ENCODE measurements at regions not wholly inside any gene's neighbourhood (a gene's known extent, or its start where the extent isn't known, plus 50 kb on each side); places are given as distances from the start of the nearest gene placed in this dataset.

DNA sequence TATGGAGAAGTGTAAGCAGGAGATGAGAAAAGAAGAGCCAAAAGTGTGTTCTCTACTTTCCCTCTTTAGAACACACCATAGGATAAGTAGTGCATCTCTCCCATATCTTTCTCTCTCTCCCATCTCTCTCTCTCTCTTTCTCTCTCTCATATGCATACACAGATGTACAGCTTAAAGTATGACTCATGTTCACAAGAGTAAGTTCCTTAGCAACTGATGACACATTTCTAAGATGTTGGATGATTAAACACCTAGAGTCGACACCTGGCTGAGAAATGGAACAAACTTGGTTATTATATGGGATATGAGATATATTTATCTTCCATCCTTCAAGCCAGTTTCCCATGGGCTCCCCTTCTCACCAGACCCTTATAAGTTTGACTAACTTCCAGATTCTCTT, 113.5 kb downstream of the TMEM132E start:
- H3K27ac ChIP-seq (ENCODE audit: low read depth in 1 of 2, low read length in 2 of 2): no peak overlapping the region
- Mint-ChIP-seq H3K4me3 (no peak overlapping the region), H3K36me3 (no peaks in the 10 kb centered on the region), H3K27ac (no peak overlapping the region), H3K27me3 (ENCODE audit: low read depth in 3 of 3) (peaks cover 4 to 14% (median 6%) of the 10 kb centered on the region in 3 donors), H3K4me1 (no peaks in the 10 kb centered on the region), H3K9me3 (peaks cover 0 to 12% (median 5%) of the 10 kb centered on the region in 7 donors)
- no peaks in the 10 kb centered on the region for H4K20me1 ChIP-seq (ENCODE audit: insufficient read depth, low read length)
- no peak overlapping the region for H3K4me3 ChIP-seq (replicated peaks in 1 of 3; ENCODE audit: low read depth in 2 of 3, low read length in 3 of 3)
- no peaks in the 10 kb centered on the region for H3K79me2 ChIP-seq (ENCODE audit: insufficient read depth, low read length)
- H3K9me3 ChIP-seq (replicated peaks in 1 of 2; ENCODE audit: control insufficient read depth in 1 of 2, insufficient read depth in 1 of 2, low read length in 2 of 2): no peaks in the 10 kb centered on the region
- no peaks in the 10 kb centered on the region for H3K36me3 ChIP-seq (replicated peaks in 1 of 2; ENCODE audit: control insufficient read depth in 1 of 2, insufficient read depth in 2 of 2, low read length in 2 of 2)
- peaks cover 2 to 3% of the 10 kb centered on the region in 2 donors for H3K27me3 ChIP-seq (ENCODE audit: control insufficient read depth in 2 of 2, insufficient read depth in 2 of 2, low read length in 2 of 2)
- TF ChIP-seq, protein P1, sequence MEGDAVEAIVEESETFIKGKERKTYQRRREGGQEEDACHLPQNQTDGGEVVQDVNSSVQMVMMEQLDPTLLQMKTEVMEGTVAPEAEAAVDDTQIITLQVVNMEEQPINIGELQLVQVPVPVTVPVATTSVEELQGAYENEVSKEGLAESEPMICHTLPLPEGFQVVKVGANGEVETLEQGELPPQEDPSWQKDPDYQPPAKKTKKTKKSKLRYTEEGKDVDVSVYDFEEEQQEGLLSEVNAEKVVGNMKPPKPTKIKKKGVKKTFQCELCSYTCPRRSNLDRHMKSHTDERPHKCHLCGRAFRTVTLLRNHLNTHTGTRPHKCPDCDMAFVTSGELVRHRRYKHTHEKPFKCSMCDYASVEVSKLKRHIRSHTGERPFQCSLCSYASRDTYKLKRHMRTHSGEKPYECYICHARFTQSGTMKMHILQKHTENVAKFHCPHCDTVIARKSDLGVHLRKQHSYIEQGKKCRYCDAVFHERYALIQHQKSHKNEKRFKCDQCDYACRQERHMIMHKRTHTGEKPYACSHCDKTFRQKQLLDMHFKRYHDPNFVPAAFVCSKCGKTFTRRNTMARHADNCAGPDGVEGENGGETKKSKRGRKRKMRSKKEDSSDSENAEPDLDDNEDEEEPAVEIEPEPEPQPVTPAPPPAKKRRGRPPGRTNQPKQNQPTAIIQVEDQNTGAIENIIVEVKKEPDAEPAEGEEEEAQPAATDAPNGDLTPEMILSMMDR (IDR thresholded peaks at IDR 0.05): no peak
- intact Hi-C loops (cut with micrococcal nuclease): no loop called here
- H3K9ac ChIP-seq (ENCODE audit: insufficient read depth, low read length, poor library complexity, severe bottlenecking): no peak overlapping the region
- H3K4me1 ChIP-seq (ENCODE audit: control insufficient read depth in 1 of 2, insufficient read depth in 2 of 2, low read length in 2 of 2): no peaks in the 10 kb centered on the region
- DNase-seq: no peak
- no peak overlapping the region for H3K4me2 ChIP-seq (replicated peaks; ENCODE audit: extremely low read depth, low read length, poor library complexity, severe bottlenecking)
- WGBS (ENCODE audit: insufficient coverage): no CpG with 5 or more reads among the region's 1 CpG
- H2AFZ ChIP-seq (ENCODE audit: insufficient read depth, low read depth, low read length, poor library complexity, severe bottlenecking): no peak overlapping the region
